B cell (primary cell): ENCODE measurements at regions not wholly inside any gene's neighbourhood (a gene's known extent, or its start where the extent isn't known, plus 50 kb on each side); places are given as distances from the start of the nearest gene placed in this dataset.

Experiments
- ATAC-seq: fragments of 200-7000 bp; cut with Tn5 transposase; one replicate; pipeline ENCODE4 v1.10.0; 2021; ENCODE audit warnings: low read depth, mild to moderate bottlenecking, moderate number of reproducible peaks, moderate library complexity
- CTCF ChIA-PET: fragments of 350-600 bp; sonication (Branson Sonifier 250); formaldehyde crosslinking; loops from one replicate; lab custom pipeline; 2021; ENCODE audit warnings: antibody characterized with exemption, inconsistent platforms; lab: Charles Lee
- POLR2A ChIA-PET: fragments of 350-600 bp; sonication (Branson Sonifier 250); formaldehyde crosslinking; loops from one replicate; lab custom pipeline; 2021; ENCODE audit warnings: antibody characterized with exemption; lab: Charles Lee
- DNase-seq: peaks from one replicate; pipeline ENCODE4 v3.0.0; 2013
- H2AFZ ChIP-seq: 2 replicates; pipeline ENCODE4 v1.6.1; 2012; ENCODE audit warnings: mild to moderate bottlenecking, low read depth, low read length; ENCODE audit not compliant: insufficient read depth, poor library complexity, severe bottlenecking
- H3K27ac ChIP-seq, 2 donors: 1 replicate in 1 of 2; 2 replicates in 1 of 2; pipeline ENCODE4 v1.5.1; 2012 to 2013; ENCODE audit warnings: low read length in 2 of 2, mild to moderate bottlenecking in 2 of 2, moderate library complexity in 1 of 2
- H3K27me3 ChIP-seq, 4 experiments: fragments of 200-600 bp in 1 of 4; sonication (generic) in 1 of 4; replicated peaks in 1 of 4; 1 replicate in 2 of 4; 2 replicates in 2 of 4; pipeline versions ENCODE4 v1.6.1 to v1.7.0; 2013 to 2016; ENCODE audit warnings: low read length in 3 of 4, mild to moderate bottlenecking in 2 of 4, mixed read lengths in 1 of 4, moderate library complexity in 1 of 4; ENCODE audit not compliant: insufficient read depth in 4 of 4, control insufficient read depth in 3 of 4; ENCODE audit errors: control extremely low read depth in 1 of 4
- H3K36me3 ChIP-seq, 2 experiments: replicated peaks in 1 of 2; 1 replicate in 1 of 2; 2 replicates in 1 of 2; pipeline versions ENCODE4 v1.6.1 to v1.7.1; 2013; ENCODE audit warnings: low read length in 1 of 2; ENCODE audit not compliant: insufficient read depth in 2 of 2, control insufficient read depth in 1 of 2; ENCODE audit errors: control extremely low read depth in 1 of 2, extremely low read depth in 1 of 2
- H3K4me1 ChIP-seq, 2 donors: fragments of 200-600 bp in 1 of 2; sonication (generic) in 1 of 2; 1 replicate in 1 of 2; 2 replicates in 1 of 2; pipeline versions ENCODE4 v1.5.1 to v1.6.1; 2013 to 2017; ENCODE audit warnings: low read length in 2 of 2; ENCODE audit not compliant: control insufficient read depth in 2 of 2, insufficient read depth in 2 of 2
- H3K4me2 ChIP-seq: replicated peaks from 2 replicates; pipeline ENCODE3; 2012; ENCODE audit warnings: mild to moderate bottlenecking, low read depth, low read length; ENCODE audit not compliant: poor library complexity, severe bottlenecking
- H3K4me3 ChIP-seq, 5 experiments: fragments of 200-600 bp in 1 of 5; sonication (generic) in 1 of 5; 1 replicate in 3 of 5; 2 replicates in 2 of 5; pipeline versions ENCODE4 v1.5.1 to v1.7.0; 2011 to 2016; ENCODE audit warnings: low read length in 4 of 5, mild to moderate bottlenecking in 4 of 5, low read depth in 2 of 5, control low read depth in 1 of 5, moderate library complexity in 1 of 5; ENCODE audit not compliant: insufficient read depth in 1 of 5; ENCODE audit errors: control extremely low read depth in 1 of 5, extremely low read depth in 1 of 5
- H3K79me2 ChIP-seq: fragments of 200-600 bp; sonication (generic); one replicate; pipeline ENCODE4 v1.6.0; 2016; ENCODE audit warnings: low read length; ENCODE audit not compliant: control insufficient read depth, insufficient read depth
- H3K9ac ChIP-seq: fragments of 200-600 bp; sonication (generic); 2 replicates; pipeline ENCODE4 v1.6.1; 2017; ENCODE audit warnings: mild to moderate bottlenecking, low read length, moderate library complexity
- H3K9me3 ChIP-seq, 3 donors: one replicate each; pipeline versions ENCODE4 v1.6.1 to v1.7.1; 2013; ENCODE audit warnings: low read length in 2 of 3; ENCODE audit not compliant: control insufficient read depth in 2 of 3, insufficient read depth in 1 of 3; ENCODE audit errors: control extremely low read depth in 1 of 3
- H4K20me1 ChIP-seq: 2 replicates; pipeline ENCODE4 v1.6.0; 2012; ENCODE audit warnings: mild to moderate bottlenecking, low read length; ENCODE audit not compliant: insufficient read depth, control insufficient read depth, poor library complexity, severe bottlenecking
- H3K27ac Mint-ChIP-seq: one replicate; pipeline ENCODE4 v1.8.0; 2021; ENCODE audit warnings: mixed read lengths
- H3K27me3 Mint-ChIP-seq: one replicate; pipeline ENCODE4 v1.8.0; 2021; ENCODE audit warnings: mixed read lengths
- H3K4me1 Mint-ChIP-seq: one replicate; pipeline ENCODE4 v1.8.0; 2021; ENCODE audit warnings: mixed read lengths
- H3K4me3 Mint-ChIP-seq: one replicate; pipeline ENCODE4 v1.8.0; 2021; ENCODE audit warnings: mixed read lengths
- H3K9me3 Mint-ChIP-seq: one replicate; pipeline ENCODE4 v1.8.0; 2022; ENCODE audit warnings: mixed read lengths; ENCODE audit not compliant: insufficient read depth
- EZH2 ChIP-seq: IDR thresholded peaks from 2 replicates; pipeline ENCODE4 v1.6.1; 2012; ENCODE audit warnings: borderline replicate concordance, low read depth, mild to moderate bottlenecking, moderate library complexity, low read length; ENCODE audit not compliant: insufficient read depth, poor library complexity, severe bottlenecking
- whole genome bisulfite sequencing: methylation state at CpG from one replicate; pipeline ENCODE4 v1.1.5; 2013; ENCODE audit warnings: missing lambda C conversion rate; ENCODE audit not compliant: insufficient coverage; 5-methylcytosine and 5-hydroxymethylcytosine counted together
- intact Hi-C: fragments of 100-400 bp; cut with micrococcal nuclease; formaldehyde crosslinking; loops from one replicate; pipeline ENCODE4 v1.10.0; 2022
- TF ChIP-seq, protein P1 (sequence below): fragments of 200-600 bp; IDR thresholded peaks from one replicate; pipeline ENCODE4 v1.8.0; 2022; ENCODE audit warnings: antibody characterized with exemption, mild to moderate bottlenecking

DNA sequence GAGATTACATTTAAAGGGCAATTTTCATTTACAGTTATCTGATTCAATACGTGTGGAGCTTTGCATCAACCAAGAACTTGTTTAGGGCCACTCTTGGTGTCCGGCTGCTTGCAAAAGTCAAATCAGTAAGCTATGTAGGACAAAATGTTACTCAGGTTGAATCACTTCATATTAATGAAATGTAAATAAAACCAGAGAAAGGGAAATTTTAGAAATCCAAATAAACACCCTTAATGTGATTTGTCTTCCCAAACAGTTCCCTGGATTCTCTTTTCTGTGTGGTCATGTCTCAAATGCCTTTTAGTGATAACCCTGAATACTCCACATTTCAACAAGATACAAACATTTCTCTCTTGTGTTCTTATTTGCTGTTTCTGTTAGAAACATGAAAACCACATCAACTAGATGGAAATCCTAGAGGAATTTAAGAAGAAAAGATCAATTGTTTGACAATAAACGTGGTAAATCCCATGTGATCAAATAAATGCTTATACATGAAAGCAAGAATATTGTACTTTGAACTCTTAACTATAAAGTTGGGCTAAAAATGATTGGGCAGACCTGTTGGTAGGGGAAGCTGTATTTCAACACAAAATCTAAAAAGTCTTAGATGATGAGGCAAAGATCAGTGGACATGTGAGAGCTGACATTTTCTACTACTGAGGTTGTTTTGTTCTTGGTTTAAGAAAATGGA lies 101.3 kb downstream of the CDC42EP3 start:
- H2AFZ ChIP-seq = no peak overlapping the region
- H3K79me2 ChIP-seq = no peaks in the 10 kb centered on the region
- no peak overlapping the region for H3K27ac Mint-ChIP-seq
- H3K27ac ChIP-seq = no peak overlapping the region
- POLR2A ChIA-PET = interaction anchor here (0.5 to 0.6 kb wide), 2 partner anchors 74 to 79 kb away, joined by 4 to 5 read pairs; no protein-coding TSS in a partner anchor
- H3K4me2 ChIP-seq = no peak overlapping the region
- peaks cover 3 to 6% of the 10 kb centered on the region in 2 donors for H3K4me1 ChIP-seq
- ATAC-seq = no peak
- H3K9me3 Mint-ChIP-seq = no peaks in the 10 kb centered on the region
- no peaks in the 10 kb centered on the region for H3K9me3 ChIP-seq
- no peak for DNase-seq
- H3K36me3 ChIP-seq = no peaks in the 10 kb centered on the region
- intact Hi-C loops = loop anchor here (2.0 kb wide), 1 partner anchor 15 kb away; no protein-coding TSS in a partner anchor
- H3K27me3 Mint-ChIP-seq = no peaks in the 10 kb centered on the region
- no peaks in the 10 kb centered on the region for H4K20me1 ChIP-seq
- H3K4me3 ChIP-seq = no peak overlapping the region
- no peak overlapping the region for H3K9ac ChIP-seq
- no peak for TF ChIP-seq EZH2
- TF ChIP-seq, protein P1, sequence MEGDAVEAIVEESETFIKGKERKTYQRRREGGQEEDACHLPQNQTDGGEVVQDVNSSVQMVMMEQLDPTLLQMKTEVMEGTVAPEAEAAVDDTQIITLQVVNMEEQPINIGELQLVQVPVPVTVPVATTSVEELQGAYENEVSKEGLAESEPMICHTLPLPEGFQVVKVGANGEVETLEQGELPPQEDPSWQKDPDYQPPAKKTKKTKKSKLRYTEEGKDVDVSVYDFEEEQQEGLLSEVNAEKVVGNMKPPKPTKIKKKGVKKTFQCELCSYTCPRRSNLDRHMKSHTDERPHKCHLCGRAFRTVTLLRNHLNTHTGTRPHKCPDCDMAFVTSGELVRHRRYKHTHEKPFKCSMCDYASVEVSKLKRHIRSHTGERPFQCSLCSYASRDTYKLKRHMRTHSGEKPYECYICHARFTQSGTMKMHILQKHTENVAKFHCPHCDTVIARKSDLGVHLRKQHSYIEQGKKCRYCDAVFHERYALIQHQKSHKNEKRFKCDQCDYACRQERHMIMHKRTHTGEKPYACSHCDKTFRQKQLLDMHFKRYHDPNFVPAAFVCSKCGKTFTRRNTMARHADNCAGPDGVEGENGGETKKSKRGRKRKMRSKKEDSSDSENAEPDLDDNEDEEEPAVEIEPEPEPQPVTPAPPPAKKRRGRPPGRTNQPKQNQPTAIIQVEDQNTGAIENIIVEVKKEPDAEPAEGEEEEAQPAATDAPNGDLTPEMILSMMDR = no peak
- no peaks in the 10 kb centered on the region for H3K27me3 ChIP-seq
- H3K4me3 Mint-ChIP-seq = no peak overlapping the region
- peaks cover 28% of the 10 kb centered on the region for H3K4me1 Mint-ChIP-seq
- CTCF ChIA-PET = interaction anchor here (0.6 to 1.5 kb wide), 3 partner anchors 8 to 79 kb away, joined by 3 to 6 read pairs (median 3); no protein-coding TSS in a partner anchor
- WGBS = no CpG with 5 or more reads among the region's 3 CpGs
